ENCODE measurements at regions not wholly inside any gene's neighbourhood (a gene's known extent, or its start where the extent isn't known, plus 50 kb on each side); places are given as distances from the start of the nearest gene placed in this dataset.

DNA sequence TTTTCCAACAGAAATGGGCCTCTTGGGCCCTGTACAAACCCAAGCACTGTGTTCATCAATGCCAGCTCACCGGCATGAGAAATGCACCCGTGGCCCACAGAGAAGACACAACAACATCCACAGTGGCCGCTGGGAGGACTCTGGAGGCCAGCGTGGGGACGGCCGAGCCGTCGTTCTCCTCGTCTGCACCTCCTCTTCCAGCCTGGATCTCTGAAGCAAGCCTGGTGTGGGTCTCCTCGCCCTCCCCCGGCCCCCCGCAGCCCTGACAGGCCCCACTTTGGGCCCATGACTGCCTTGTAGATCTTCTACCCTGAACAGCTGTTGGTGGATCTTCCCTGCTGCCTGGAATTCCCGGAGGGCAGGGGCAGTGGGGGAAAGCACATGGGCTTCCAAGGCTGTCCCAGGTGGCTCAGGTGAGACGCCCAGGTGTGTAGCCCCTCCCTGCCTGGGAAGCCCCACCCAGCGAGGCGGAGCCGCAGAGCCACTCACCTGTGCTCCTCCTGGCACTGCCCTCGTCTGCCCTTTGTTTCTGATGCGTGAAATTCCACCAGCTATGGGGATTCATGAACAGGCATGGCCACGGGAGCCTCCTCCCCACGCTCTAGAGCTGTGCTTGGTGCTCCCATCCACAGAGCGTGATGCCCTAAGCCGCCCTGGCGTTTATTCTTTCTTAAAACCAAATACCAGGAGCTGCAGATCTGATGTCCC is 225.9 kb downstream of the BRD1 start:
- no peak overlapping the region for H3K4me2 ChIP-seq (ENCODE audit: low read depth, low read length)
- no peaks in the 10 kb centered on the region for H4K20me1 ChIP-seq (ENCODE audit: insufficient read depth, low read length)
- peaks cover 53% of the 10 kb centered on the region for H3K9me3 ChIP-seq (ENCODE audit: control insufficient read depth, insufficient read depth, low read length)
- H2BK5ac ChIP-seq (ENCODE audit: low read depth, low read length, poor library complexity, severe bottlenecking): no peak overlapping the region
- dilution Hi-C loops (cut with HindIII; ENCODE audit: low sequenced_read_pairs, unreplicated experiment): no loop called here
- no peak overlapping the region for H4K5ac ChIP-seq (ENCODE audit: low read depth, low read length)
- ChIA-PET CTCF (no interaction called here), POLR2A (ENCODE audit: unreplicated experiment) (no interaction called here)
- H3K27ac ChIP-seq (ENCODE audit: insufficient read depth, low read length): no peak overlapping the region
- H4K8ac ChIP-seq (ENCODE audit: low read depth in 2 of 2, low read length in 2 of 2): no peak overlapping the region
- no peak overlapping the region for H3K14ac ChIP-seq (replicated peaks; ENCODE audit: low read depth, low read length)
- H3K9ac ChIP-seq (ENCODE audit: low read depth, low read length): no peak overlapping the region
- DNase-seq (no peak), ATAC-seq (ENCODE audit: low read depth) (no peak)
- no TSS peak for BruUV-seq (replicated peaks)
- no peak overlapping the region for H4K91ac ChIP-seq (ENCODE audit: insufficient read depth, low read depth, low read length)
- no peak overlapping the region for H3K4ac ChIP-seq (ENCODE audit: low read depth, low read length)
- H2BK120ac ChIP-seq (ENCODE audit: low read depth, low read length): no peak overlapping the region
- H2BK20ac ChIP-seq (ENCODE audit: low read depth, low read length): no peak overlapping the region
- TF ChIP-seq NFE2L2 (IDR thresholded peaks at IDR 0.05; ENCODE audit: low read depth, low read length): no peak
- TF ChIP-seq CEBPB (IDR thresholded peaks at IDR 0.05; ENCODE audit: low read depth, low read length): no peak
- no peak for TF ChIP-seq BHLHE40 (IDR thresholded peaks at IDR 0.05; ENCODE audit: low read depth, low read length)
- 66% methylated on average over 15 of the region's 24 CpGs; no CpG with 5 or more reads in 1 of the 2 experiments for WGBS, 2 experiments (ENCODE audit: extremely low coverage in 2 of 2, insufficient read length in 1 of 2)
- no peaks in the 10 kb centered on the region for H3K27me3 ChIP-seq (ENCODE audit: control insufficient read depth, insufficient read depth, low read length)
- in situ Hi-C loops (cut with MboI; ENCODE audit: low sequenced_read_pairs): no loop called here
- H3K56ac ChIP-seq (ENCODE audit: extremely low read depth, insufficient read depth, low read length): no peak overlapping the region
- H3K4me1 ChIP-seq (ENCODE audit: control insufficient read depth, insufficient read depth, low read length): no peaks in the 10 kb centered on the region
- H3K23ac ChIP-seq (ENCODE audit: low read depth, low read length): no peak overlapping the region
- H3K36me3 ChIP-seq (ENCODE audit: control insufficient read depth, insufficient read depth, low read length): no peaks in the 10 kb centered on the region
- H3K79me1 ChIP-seq (ENCODE audit: low read depth in 1 of 2, low read length in 2 of 2): no peaks in the 10 kb centered on the region
- no peak overlapping the region for H2BK15ac ChIP-seq (ENCODE audit: low read depth, low read length)
- no peak overlapping the region for H2AFZ ChIP-seq (replicated peaks; ENCODE audit: low read length, poor library complexity)
- intact Hi-C loops (cut with micrococcal nuclease): no loop called here
- H3K4me3 ChIP-seq (ENCODE audit: insufficient read depth, low read depth, low read length): no peak overlapping the region
- H3K9me1 ChIP-seq (ENCODE audit: insufficient read depth, low read length): no peaks in the 10 kb centered on the region
- H2AK5ac ChIP-seq (ENCODE audit: low read depth, low read length): no peak overlapping the region
- no peak overlapping the region for H3K18ac ChIP-seq (ENCODE audit: low read depth, low read length)
- no peak overlapping the region for H2AK9ac ChIP-seq (replicated peaks; ENCODE audit: low read depth, low read length, poor library complexity)

Measured in IMR-90 (cell line).